ENCODE measurements at regions not wholly inside any gene's neighbourhood (a gene's known extent, or its start where the extent isn't known, plus 50 kb on each side); places are given as distances from the start of the nearest gene placed in this dataset.

DNA sequence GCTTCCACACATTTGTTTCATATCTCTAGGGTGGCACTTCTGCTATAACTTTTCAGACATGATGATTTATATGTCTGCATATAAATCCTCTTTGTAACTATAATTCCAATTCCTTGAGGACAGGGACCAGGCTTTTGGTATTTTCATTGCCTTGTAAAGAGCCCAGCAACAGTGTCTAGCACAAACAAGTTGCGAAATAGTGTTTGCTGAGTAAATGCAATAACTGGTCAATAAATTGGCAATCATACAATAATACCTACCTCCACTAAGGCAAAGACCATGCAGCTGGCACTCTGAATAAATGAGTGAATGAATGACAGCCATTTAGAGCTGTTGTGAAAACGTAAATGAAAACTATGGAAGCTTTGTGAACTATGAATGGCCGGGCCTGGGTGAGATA lies 564.0 kb upstream of the ZNF462 start:
- TF ChIP-seq FOXA1 (IDR thresholded peaks at IDR 0.05) (no peak), SP1 (IDR thresholded peaks at IDR 0.05) (no peak)
